ENCODE measurements at regions not wholly inside any gene's neighbourhood (a gene's known extent, or its start where the extent isn't known, plus 50 kb on each side); places are given as distances from the start of the nearest gene placed in this dataset.

GRCh38 chrX:1809581-1809980, 194.7 kb downstream of the ASMT start:
- no peak for TF ChIP-seq EP300 (IDR thresholded peaks at IDR 0.05)
- no peak for TF ChIP-seq CTCF (IDR thresholded peaks at IDR 0.05)
